ENCODE measurements at regions not wholly inside any gene's neighbourhood (a gene's known extent, or its start where the extent isn't known, plus 50 kb on each side); places are given as distances from the start of the nearest gene placed in this dataset.
A peak's percentile ranks its signal among the peaks of the same experiment; 100 is the strongest.
"Not testable (repeated sequence)": the region's sequence is repeated elsewhere in the genome, so short reads cannot be mapped to it uniquely, and the experiment has no call there.

DNA sequence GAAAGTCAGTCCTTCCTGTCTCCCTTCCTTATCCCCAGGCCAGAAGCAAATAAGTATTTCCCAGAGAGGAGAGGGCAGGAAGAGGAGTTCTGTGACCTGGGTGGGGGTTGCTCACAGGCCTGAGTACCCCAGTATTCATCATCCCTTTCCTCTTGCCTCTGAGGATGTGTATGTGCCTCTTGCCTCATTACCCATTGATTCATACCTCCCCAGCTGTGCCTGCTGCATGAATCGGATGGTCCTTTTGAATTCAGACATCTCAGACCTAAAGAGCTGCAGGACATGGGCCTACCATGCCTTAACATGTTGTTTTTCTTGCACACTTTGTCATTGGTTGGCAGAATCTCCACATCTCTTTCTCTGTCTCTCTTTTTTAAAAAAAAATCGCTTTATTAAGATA is 112.8 kb upstream of the SHB start:
- DNase-seq, result no peak

GRCh38 chr9:38181232-38181631 is 112.2 kb upstream of the SHB start:
- no peak for DNase-seq

DNA sequence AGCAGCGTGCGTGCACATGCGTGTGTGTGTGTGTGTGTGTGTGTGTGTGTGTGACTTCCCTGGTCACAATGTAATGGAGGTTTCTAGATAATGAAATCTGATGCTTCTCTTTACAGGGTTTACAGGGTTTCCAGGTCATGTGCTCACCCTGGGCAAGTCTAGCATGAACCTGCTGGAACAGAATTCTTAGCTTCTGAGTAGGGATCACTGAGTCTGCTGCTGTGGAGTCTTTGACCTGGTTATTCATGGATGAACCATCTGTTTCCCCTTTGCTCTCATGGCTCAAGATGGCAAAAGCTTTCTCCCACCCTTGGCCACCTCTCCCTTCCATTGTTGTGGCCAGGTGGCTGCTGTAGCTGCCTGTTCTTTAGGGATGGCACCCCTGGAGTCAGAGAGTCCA is 111.6 kb upstream of the SHB start:
- DNase-seq, result no peak

GRCh38 chr9:38179965-38180364 is 110.9 kb upstream of the SHB start:
- DNase-seq, result no peak

- DNase-seq, result peak; percentile 93
Measured at GRCh38 chr9:38178237-38178636, 109.2 kb upstream of the SHB start.

GRCh38 chr9:38177680-38178079 is 108.7 kb upstream of the SHB start:
- peak; percentile 70 for DNase-seq

DNA sequence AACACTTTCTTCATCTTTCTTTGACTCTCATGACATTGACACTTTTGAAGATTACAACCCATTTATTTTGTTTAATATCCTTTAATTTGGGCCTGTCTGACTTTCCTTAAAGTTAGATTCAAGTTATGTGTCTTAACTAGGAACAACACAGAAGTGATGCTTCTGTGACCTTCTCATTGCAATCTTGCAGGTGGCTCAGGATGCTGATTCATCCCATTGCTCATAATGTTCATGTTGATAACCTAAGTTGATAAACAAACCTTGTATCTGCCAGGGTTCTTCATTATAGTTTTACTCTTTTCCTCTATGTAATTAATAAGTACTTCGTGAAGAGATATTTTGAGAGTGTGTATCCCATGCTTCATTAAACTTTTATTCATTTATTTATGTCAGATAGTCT is 107.2 kb upstream of the SHB start:
- peak; percentile 49 for DNase-seq

- DNase-seq, result no peak
Measured at GRCh38 chr9:38175423-38175822, 106.4 kb upstream of the SHB start.

GRCh38 chr9:38172586-38172985 is 103.6 kb upstream of the SHB start:
- DNase-seq, result no peak

- DNase-seq, result no peak
Measured at GRCh38 chr9:38171926-38172325, 102.9 kb upstream of the SHB start.

GRCh38 chr9:38171538-38171884 is 102.5 kb upstream of the SHB start:
- no peak for DNase-seq

- DNase-seq, result peak; percentile 93
Measured at GRCh38 chr9:38170763-38171537, 101.9 kb upstream of the SHB start.

DNA sequence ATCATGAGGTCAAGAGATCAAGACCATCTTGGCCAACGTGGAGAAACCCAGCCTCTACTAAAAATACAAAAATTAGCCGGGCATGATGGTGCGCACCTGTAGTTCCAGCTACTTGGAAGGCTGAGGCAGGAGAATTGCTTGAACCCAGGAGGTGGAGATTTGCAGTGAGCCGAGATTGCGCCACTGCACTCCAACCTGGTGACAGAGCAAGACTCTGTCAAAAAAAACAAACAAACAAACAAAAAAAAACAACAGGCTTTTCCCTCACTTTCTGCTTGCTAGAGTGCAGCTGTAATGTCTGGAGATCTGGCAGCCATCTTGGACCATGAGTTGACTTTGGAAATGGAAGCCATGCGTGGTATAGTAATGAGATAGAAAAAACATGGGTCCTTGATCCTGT is 101.1 kb upstream of the SHB start:
- DNase-seq, result not testable (repeated sequence)

DNA sequence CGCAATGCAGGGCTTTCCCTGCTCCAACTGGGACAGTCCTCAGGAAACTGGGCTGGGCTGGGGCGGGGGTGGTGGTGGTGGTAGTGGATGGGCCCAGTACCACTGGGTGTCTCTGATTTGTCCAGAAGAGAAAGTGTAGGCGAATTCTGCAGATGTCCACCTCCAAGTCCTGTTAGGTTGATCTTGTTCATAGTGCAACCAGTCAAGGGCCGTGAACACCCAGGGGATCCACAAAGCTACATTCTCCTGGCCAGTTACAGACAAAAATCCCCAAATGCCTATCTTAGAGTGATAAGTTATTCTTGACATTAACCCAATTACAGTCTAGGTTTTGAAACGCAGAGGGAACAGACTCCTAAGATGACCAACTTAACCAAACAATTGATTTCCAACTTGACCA is 97.5 kb upstream of the SHB start:
- DNase-seq, result no peak

- no peak for DNase-seq
Measured at GRCh38 chr9:38164659-38165221, 95.7 kb upstream of the SHB start.

DNA sequence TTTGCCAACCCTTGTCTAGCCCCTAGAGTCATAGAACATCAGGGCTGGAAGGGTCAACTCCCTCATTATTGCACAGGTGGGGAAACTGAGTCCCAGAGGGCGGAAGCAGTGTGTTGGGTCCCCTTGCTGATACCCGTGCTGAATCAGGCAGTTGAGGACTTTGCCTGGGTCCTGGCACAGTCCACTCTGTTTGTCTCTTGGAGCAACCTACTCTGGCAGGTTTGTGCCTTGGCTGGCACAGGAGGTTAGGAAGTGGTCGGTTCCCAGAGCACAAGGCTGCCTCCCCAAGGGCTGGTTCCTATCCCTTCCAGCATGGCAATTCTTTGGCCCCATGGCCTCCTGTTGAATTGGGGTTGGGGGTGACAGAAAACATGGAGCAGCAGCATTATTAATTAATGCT is 94.5 kb upstream of the SHB start:
- DNase-seq, result no peak

- no peak for DNase-seq
Measured at GRCh38 chr9:38162332-38163211, 93.5 kb upstream of the SHB start.

DNA sequence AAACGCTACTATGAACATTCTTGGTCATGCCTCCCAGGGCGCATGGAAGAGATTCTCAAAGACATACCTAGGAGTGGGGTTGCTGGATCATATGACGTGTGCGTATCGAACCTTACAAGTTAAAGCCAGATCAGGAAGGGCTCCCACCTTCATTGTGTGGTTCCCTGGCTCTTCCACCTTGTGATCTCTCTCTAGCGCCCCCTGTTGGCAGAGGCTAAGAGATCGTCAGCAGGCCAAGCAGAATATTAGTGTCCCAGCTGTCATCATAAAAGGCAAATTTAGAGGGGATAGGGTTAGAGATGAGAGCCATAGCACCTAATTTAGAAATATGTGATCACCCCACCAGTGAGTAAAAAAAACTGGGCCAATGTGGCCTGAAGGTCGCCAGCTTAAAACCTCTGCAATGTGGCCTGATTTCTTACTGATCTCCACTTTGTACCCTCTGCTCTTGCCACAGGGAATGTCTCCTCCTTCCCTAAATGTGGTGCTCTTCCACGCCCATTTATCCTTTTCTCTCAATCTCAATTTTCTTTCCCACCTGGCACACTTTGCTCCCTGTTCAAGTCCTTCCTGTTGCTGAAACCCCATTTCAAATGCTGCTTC is 91.7 kb upstream of the SHB start:
- peak; percentile 72 for DNase-seq

DNA sequence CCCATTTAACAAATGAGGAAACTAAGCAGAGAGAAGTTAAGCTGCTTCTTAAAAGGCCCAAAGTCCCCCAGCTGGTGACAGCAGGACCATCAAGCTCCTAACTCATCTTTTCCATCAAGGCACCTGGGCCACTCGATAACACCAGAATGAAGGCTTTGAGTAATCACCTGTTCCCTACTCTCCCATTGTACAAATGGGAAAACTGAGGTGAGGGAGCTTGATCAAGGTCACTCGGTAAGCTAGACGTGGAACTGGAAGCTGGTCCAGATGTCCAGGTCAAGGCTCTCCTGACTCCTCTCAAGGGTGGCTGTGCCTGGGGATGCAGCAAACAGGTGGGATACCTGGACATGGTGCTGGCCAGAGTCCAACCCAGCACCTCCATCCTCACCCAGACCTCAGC is 90.6 kb upstream of the SHB start:
- DNase-seq, result no peak

DNA sequence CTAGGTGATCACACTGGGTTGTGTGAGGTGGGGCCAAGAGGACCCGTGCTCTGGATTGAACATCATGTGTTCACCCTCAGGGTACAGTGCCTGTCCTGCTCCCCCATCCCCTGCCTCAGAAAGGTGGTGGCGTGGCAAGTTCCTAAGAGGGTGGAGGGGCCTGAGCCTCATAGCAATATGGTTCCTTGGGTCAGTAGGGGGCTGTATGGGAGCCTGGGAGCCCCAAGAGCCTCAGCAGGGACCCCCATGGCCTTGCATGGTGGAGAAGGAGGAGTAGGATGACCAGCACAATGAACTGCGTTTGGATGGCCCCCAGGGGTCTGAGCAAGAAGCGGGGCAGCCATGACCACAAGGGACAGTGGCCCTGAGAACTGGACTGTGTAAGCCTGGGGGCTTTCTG is 89.6 kb upstream of the SHB start:
- DNase-seq, result no peak

- DNase-seq, result no peak
Measured at GRCh38 chr9:38157711-38158110, 88.7 kb upstream of the SHB start.

- peak; percentile 16 for DNase-seq
Measured at GRCh38 chr9:38154501-38155421, 85.7 kb upstream of the SHB start.

DNA sequence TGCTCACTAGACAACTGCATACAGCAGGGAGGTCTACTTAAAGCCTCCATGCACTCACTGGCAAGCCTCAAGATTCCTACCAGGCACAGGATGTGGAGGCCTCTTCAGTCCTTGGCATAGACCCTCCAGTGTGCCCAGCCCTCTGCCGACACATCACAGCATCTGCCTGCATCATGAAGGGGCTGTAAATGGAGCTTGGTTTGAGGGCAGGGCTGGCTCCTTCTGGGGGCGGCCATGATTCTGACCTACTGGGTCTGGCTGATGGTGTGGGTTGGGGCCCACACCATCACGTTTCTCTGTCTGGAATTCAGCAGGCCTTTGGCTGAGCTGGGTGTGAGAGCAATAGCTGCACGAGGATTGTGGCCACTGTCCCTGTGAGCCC is 84.9 kb upstream of the SHB start:
- no peak for DNase-seq
